Fibroblast of mammary gland (primary cell): ENCODE measurements at regions not wholly inside any gene's neighbourhood (a gene's known extent, or its start where the extent isn't known, plus 50 kb on each side); places are given as distances from the start of the nearest gene placed in this dataset.

Experiments used
- DNase-seq: peaks from one replicate; pipeline ENCODE4 v3.0.0-alpha.2; 2010; ENCODE audit warnings: low read depth
- H3K4me3 ChIP-seq: 2 replicates; pipeline ENCODE4 v1.5.1; 2011; ENCODE audit warnings: low read depth, mild to moderate bottlenecking, low read length, moderate library complexity; ENCODE audit not compliant: control insufficient read depth
- CTCF ChIP-seq: conservative IDR thresholded peaks from 2 replicates; pipeline ENCODE4 v1.5.1; 2011; ENCODE audit warnings: low read depth, low read length, inconsistent platforms; ENCODE audit not compliant: control insufficient read depth, insufficient read depth

GRCh38 chr13:84366506-84366905 lies 484.2 kb upstream of the SLITRK1 start:
- H3K4me3 ChIP-seq = no peak overlapping the region
- no peak for TF ChIP-seq CTCF
- DNase-seq = peak; percentile 6

GRCh38 chr13:84362777-84363176 lies 480.5 kb upstream of the SLITRK1 start:
- no peak overlapping the region for H3K4me3 ChIP-seq
- TF ChIP-seq CTCF = no peak
- DNase-seq = peak; percentile 2

GRCh38 chr13:84360822-84361221 lies 478.5 kb upstream of the SLITRK1 start:
- no peak for DNase-seq
- no peak overlapping the region for H3K4me3 ChIP-seq
- TF ChIP-seq CTCF = no peak

GRCh38 chr13:84358601-84359000 lies 476.3 kb upstream of the SLITRK1 start:
- DNase-seq = no peak
- no peak overlapping the region for H3K4me3 ChIP-seq
- TF ChIP-seq CTCF = no peak

- H3K4me3 ChIP-seq = no peak overlapping the region
- DNase-seq = no peak
- TF ChIP-seq CTCF = no peak
These were observed 470.7 kb upstream of the SLITRK1 start for GRCh38 chr13:84352946-84353345.

- no peak for DNase-seq
- H3K4me3 ChIP-seq = no peak overlapping the region
- TF ChIP-seq CTCF = no peak
These were observed 457.2 kb upstream of the SLITRK1 start for GRCh38 chr13:84339456-84339855.

- no peak overlapping the region for H3K4me3 ChIP-seq
- DNase-seq = no peak
- TF ChIP-seq CTCF = no peak
These were observed 450.1 kb upstream of the SLITRK1 start for GRCh38 chr13:84332346-84332745.
